Endothelial cell of umbilical vein (primary cell): ENCODE measurements at regions not wholly inside any gene's neighbourhood (a gene's known extent, or its start where the extent isn't known, plus 50 kb on each side); places are given as distances from the start of the nearest gene placed in this dataset.

Source experiments
- BruUV-seq: library from RNA; stranded (reverse); fragments of 400-500 nt; replicated peaks from 2 replicates; lab custom pipeline; 2021; lab: Mats Ljungman, UMichigan
- CTCF ChIA-PET: fragments of 300-600, 350-600 bp; sonication (Branson Sonifier 250); formaldehyde crosslinking; loops from one replicate; lab custom pipeline; 2021; ENCODE audit warnings: antibody characterized with exemption, inconsistent platforms; lab: Charles Lee
- POLR2A ChIA-PET: fragments of 300-600, 350-600 bp; sonication (Branson Sonifier 250); formaldehyde crosslinking; loops from one replicate; lab custom pipeline; 2021; ENCODE audit warnings: antibody characterized with exemption, inconsistent platforms; lab: Charles Lee
- DNase-seq: peaks from one replicate; pipeline ENCODE4 v3.0.0-alpha.2; 2011; ENCODE audit warnings: low read depth, low spot score
- FAIRE-seq: peaks from 2 replicates; lab custom pipeline; 2011; peaks lifted over from hg19 to GRCh38; lab: Jason Lieb, UNC
- H2AFZ ChIP-seq: 2 replicates; pipeline ENCODE4 v1.6.0; 2012; ENCODE audit warnings: low read depth, low read length, control low read depth, inconsistent platforms
- H3K27ac ChIP-seq: 2 replicates; pipeline ENCODE4 v1.5.1; 2011; ENCODE audit warnings: low read depth, mild to moderate bottlenecking, control low read depth, low read length, moderate library complexity; ENCODE audit not compliant: insufficient read depth
- H3K27me3 ChIP-seq, 2 experiments: 2 replicates each; pipeline versions ENCODE4 v1.6.0 to v1.6.1; 2011; ENCODE audit warnings: low read length in 2 of 2, mixed read lengths in 1 of 2; ENCODE audit not compliant: control insufficient read depth in 2 of 2, insufficient read depth in 2 of 2
- H3K36me3 ChIP-seq, 2 experiments: 2 replicates in 1 of 2; 3 replicates in 1 of 2; pipeline ENCODE4 v1.5.1; 2011; ENCODE audit warnings: low read length in 2 of 2, mild to moderate bottlenecking in 1 of 2, moderate library complexity in 1 of 2; ENCODE audit not compliant: control insufficient read depth in 2 of 2, insufficient read depth in 2 of 2; ENCODE audit errors: extremely low read depth in 1 of 2
- H3K4me1 ChIP-seq: 3 replicates; pipeline ENCODE4 v1.5.1; 2011; ENCODE audit warnings: mild to moderate bottlenecking, low read length; ENCODE audit not compliant: control insufficient read depth, insufficient read depth; ENCODE audit errors: extremely low read depth
- H3K4me2 ChIP-seq: 2 replicates; pipeline ENCODE4 v1.6.1; 2011; ENCODE audit warnings: low read length, control low read depth, mixed read lengths; ENCODE audit not compliant: insufficient read depth
- H3K4me3 ChIP-seq, 3 experiments: fragments of 200-600 bp in 1 of 3; sonication (generic), shearing (Covaris generic) in 1 of 3; replicated peaks in 1 of 3; 2 replicates each; pipeline ENCODE4 v1.5.1; 2011 to 2016; ENCODE audit warnings: control low read depth in 3 of 3, low read length in 3 of 3, mild to moderate bottlenecking in 2 of 3, inconsistent platforms in 1 of 3, low read depth in 1 of 3, moderate library complexity in 1 of 3; ENCODE audit not compliant: insufficient read depth in 1 of 3
- H3K79me2 ChIP-seq: 2 replicates; pipeline ENCODE4 v1.6.0; 2012; ENCODE audit warnings: low read length, inconsistent platforms; ENCODE audit not compliant: control insufficient read depth, insufficient read depth
- H3K9ac ChIP-seq: replicated peaks from 2 replicates; pipeline ENCODE3; 2011; ENCODE audit warnings: low read length, control low read depth; ENCODE audit not compliant: insufficient read depth; ENCODE audit errors: extremely low read depth
- H3K9me1 ChIP-seq: replicated peaks from 3 replicates; pipeline ENCODE4 v1.6.0; 2011; ENCODE audit warnings: mild to moderate bottlenecking, low read length; ENCODE audit not compliant: control insufficient read depth, insufficient read depth; ENCODE audit errors: extremely low read depth
- H3K9me3 ChIP-seq: replicated peaks from 2 replicates; pipeline ENCODE4 v1.5.1; 2012; ENCODE audit warnings: low read length, inconsistent platforms; ENCODE audit not compliant: control insufficient read depth, insufficient read depth
- H4K20me1 ChIP-seq: replicated peaks from 2 replicates; pipeline ENCODE3; 2011; ENCODE audit warnings: mild to moderate bottlenecking, low read length; ENCODE audit not compliant: control insufficient read depth, insufficient read depth; ENCODE audit errors: extremely low read depth
- EZH2 ChIP-seq: IDR thresholded peaks from 2 replicates; pipeline ENCODE4 v1.6.1; 2012; ENCODE audit warnings: borderline replicate concordance, low read depth, mild to moderate bottlenecking, moderate library complexity, low read length, inconsistent platforms; ENCODE audit not compliant: severe bottlenecking
- FOS ChIP-seq: IDR thresholded peaks from 2 replicates; pipeline ENCODE4 v1.6.1; 2011; ENCODE audit warnings: mild to moderate bottlenecking, low read length, moderate library complexity, borderline replicate concordance; ENCODE audit not compliant: insufficient read depth
- GATA2 ChIP-seq: IDR thresholded peaks from 2 replicates; pipeline ENCODE4 v1.7.0; 2011; ENCODE audit warnings: low read depth, mild to moderate bottlenecking, moderate library complexity, mixed read lengths, low read length; ENCODE audit not compliant: insufficient read length, insufficient read depth
- JUN ChIP-seq: IDR thresholded peaks from 2 replicates; pipeline ENCODE4 v1.6.1; 2011; ENCODE audit warnings: borderline replicate concordance, low read depth; ENCODE audit not compliant: insufficient read length, insufficient read depth
- MAX ChIP-seq: IDR thresholded peaks from 2 replicates; pipeline ENCODE4 v1.6.1; 2011; ENCODE audit not compliant: insufficient read depth, insufficient read length
- MYC ChIP-seq: IDR thresholded peaks from one replicate; pipeline ENCODE4 v1.6.1; 2011; ENCODE audit warnings: mild to moderate bottlenecking, low read depth, low read length
- POLR2A ChIP-seq: IDR thresholded peaks from 2 replicates; pipeline ENCODE4 v1.6.1; 2012; ENCODE audit warnings: low read depth, mild to moderate bottlenecking, control low read depth, low read length
- POLR2AphosphoS5 ChIP-seq: IDR thresholded peaks from 2 replicates; pipeline ENCODE4 v1.6.1; 2012; ENCODE audit warnings: low read depth, mild to moderate bottlenecking, control low read depth, low read length, moderate library complexity; ENCODE audit not compliant: insufficient read depth
- dilution Hi-C: fragments of 300-500 bp; cut with MboI; formaldehyde crosslinking; loops from one replicate; pipeline ENCODE4 v1.15.0; 2019; ENCODE audit warnings: low sequenced_read_pairs; ENCODE audit not compliant: extremely low pct_ligation_motif_present
- intact Hi-C: fragments of 100-400 bp; cut with micrococcal nuclease; formaldehyde crosslinking; loops from one replicate; pipeline ENCODE4 v1.10.0; 2022
- TF ChIP-seq, protein P1 (sequence below), 2 donors: IDR thresholded peaks; 1 replicate in 1 of 2; 2 replicates in 1 of 2; pipeline ENCODE4 v1.5.1; 2011; ENCODE audit warnings: low read length in 2 of 2, mild to moderate bottlenecking in 2 of 2, moderate library complexity in 2 of 2, control low read depth in 1 of 2, inconsistent platforms in 1 of 2, low read depth in 1 of 2; ENCODE audit not compliant: insufficient read depth in 1 of 2; ENCODE audit errors: extremely low read depth in 1 of 2

DNA sequence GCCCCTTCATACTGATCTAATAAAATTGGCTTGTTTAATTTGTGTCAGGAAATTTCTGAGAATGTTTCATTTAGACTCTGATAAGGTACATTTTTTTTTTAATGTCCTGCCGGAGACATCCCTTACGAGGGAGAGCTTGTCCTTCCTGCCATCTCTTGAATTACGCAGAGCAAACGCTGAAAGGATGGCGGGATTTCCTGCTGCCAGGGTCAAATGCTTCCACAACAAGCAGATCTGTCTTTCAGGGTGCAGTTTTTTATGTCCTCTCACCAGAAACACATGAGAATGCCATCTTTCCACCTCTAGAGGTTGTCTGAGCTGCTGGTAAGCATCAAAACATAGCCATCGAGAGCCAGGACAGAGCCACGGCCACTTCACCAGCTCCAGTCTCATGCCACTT, 126.8 kb upstream of the ARHGAP5 start:
- Histone ChIP-seq H2AFZ (peak overlapping the region; percentile 17), H4K20me1 (no peaks in the 10 kb centered on the region), H3K4me1 (peaks cover 4% of the 10 kb centered on the region), H3K27me3 (peaks cover 0 to 1% of the 10 kb centered on the region in 2 experiments), H3K79me2 (no peaks in the 10 kb centered on the region), H3K9me1 (no peaks in the 10 kb centered on the region), H3K36me3 (no peaks in the 10 kb centered on the region), H3K4me2 (peak overlapping the region; percentile 1), H3K4me3 (no peak overlapping the region), H3K27ac (no peak overlapping the region), H3K9ac (no peak overlapping the region), H3K9me3 (no peaks in the 10 kb centered on the region)
- dilution Hi-C loops: no loop called here
- no TSS peak for BruUV-seq
- CTCF ChIA-PET: interaction anchor here (0.9 to 1.4 kb wide), 3 partner anchors 8 to 73 kb away, joined by 3 to 5 read pairs (median 3); no protein-coding TSS in a partner anchor
- FAIRE-seq (no peak), DNase-seq (no peak)
- no peak for TF ChIP-seq FOS
- TF ChIP-seq, protein P1, sequence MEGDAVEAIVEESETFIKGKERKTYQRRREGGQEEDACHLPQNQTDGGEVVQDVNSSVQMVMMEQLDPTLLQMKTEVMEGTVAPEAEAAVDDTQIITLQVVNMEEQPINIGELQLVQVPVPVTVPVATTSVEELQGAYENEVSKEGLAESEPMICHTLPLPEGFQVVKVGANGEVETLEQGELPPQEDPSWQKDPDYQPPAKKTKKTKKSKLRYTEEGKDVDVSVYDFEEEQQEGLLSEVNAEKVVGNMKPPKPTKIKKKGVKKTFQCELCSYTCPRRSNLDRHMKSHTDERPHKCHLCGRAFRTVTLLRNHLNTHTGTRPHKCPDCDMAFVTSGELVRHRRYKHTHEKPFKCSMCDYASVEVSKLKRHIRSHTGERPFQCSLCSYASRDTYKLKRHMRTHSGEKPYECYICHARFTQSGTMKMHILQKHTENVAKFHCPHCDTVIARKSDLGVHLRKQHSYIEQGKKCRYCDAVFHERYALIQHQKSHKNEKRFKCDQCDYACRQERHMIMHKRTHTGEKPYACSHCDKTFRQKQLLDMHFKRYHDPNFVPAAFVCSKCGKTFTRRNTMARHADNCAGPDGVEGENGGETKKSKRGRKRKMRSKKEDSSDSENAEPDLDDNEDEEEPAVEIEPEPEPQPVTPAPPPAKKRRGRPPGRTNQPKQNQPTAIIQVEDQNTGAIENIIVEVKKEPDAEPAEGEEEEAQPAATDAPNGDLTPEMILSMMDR (IDR thresholded peaks at IDR 0.05; ENCODE audit: extremely low read depth in 1 of 2, insufficient read depth in 1 of 2, low read depth in 1 of 2, low read length in 2 of 2): no peak
- POLR2A ChIA-PET: no interaction called here
- intact Hi-C loops: no loop called here

GRCh38 chr14:31950764-31951637, 126.1 kb upstream of the ARHGAP5 start:
- Histone ChIP-seq H2AFZ (peak overlapping the region; percentile 17), H3K4me2 (peak overlapping the region; percentile 1), H3K9me1 (no peaks in the 10 kb centered on the region), H3K4me1 (peaks cover 4% of the 10 kb centered on the region), H4K20me1 (no peaks in the 10 kb centered on the region), H3K4me3 (no peak overlapping the region), H3K27ac (no peak overlapping the region), H3K79me2 (no peaks in the 10 kb centered on the region), H3K9ac (no peak overlapping the region), H3K9me3 (no peaks in the 10 kb centered on the region), H3K36me3 (no peaks in the 10 kb centered on the region), H3K27me3 (peaks cover 0 to 1% of the 10 kb centered on the region in 2 experiments)
- DNase-seq (no peak), FAIRE-seq (no peak)
- dilution Hi-C loops (no loop called here), intact Hi-C loops (no loop called here)
- TF ChIP-seq, protein P1 (IDR thresholded peaks at IDR 0.05; ENCODE audit: extremely low read depth in 1 of 2, insufficient read depth in 1 of 2, low read depth in 1 of 2, low read length in 2 of 2): no peak
- TF ChIP-seq POLR2AphosphoS5 (no peak), MAX (no peak), MYC (no peak), FOS (no peak), POLR2A (no peak), EZH2 (no peak), GATA2 (no peak), JUN (no peak)
- no TSS peak for BruUV-seq
- POLR2A ChIA-PET: no interaction called here
- CTCF ChIA-PET: interaction anchor here (0.8 to 1.4 kb wide), 4 partner anchors 9 to 72 kb away, joined by 3 to 5 read pairs (median 4); no protein-coding TSS in a partner anchor
